Activated CD4-positive, alpha-beta T cell treated with anti-CD3 and anti-CD28 coated beads, Interleukin-2, amount 50 U/mL, for 1 hour (primary cell): ENCODE measurements at regions not wholly inside any gene's neighbourhood (a gene's known extent, or its start where the extent isn't known, plus 50 kb on each side); places are given as distances from the start of the nearest gene placed in this dataset.

Source experiments
- DNase-seq: peaks from one replicate; pipeline ENCODE4 v3.0.0-alpha.2; 2020

GRCh38 chr5:142473038-142473437, 148.2 kb upstream of the SPRY4 start:
- no peak for DNase-seq

- peak; percentile 13 for DNase-seq
Measured at GRCh38 chr5:142472306-142472951, 147.6 kb upstream of the SPRY4 start.

DNA sequence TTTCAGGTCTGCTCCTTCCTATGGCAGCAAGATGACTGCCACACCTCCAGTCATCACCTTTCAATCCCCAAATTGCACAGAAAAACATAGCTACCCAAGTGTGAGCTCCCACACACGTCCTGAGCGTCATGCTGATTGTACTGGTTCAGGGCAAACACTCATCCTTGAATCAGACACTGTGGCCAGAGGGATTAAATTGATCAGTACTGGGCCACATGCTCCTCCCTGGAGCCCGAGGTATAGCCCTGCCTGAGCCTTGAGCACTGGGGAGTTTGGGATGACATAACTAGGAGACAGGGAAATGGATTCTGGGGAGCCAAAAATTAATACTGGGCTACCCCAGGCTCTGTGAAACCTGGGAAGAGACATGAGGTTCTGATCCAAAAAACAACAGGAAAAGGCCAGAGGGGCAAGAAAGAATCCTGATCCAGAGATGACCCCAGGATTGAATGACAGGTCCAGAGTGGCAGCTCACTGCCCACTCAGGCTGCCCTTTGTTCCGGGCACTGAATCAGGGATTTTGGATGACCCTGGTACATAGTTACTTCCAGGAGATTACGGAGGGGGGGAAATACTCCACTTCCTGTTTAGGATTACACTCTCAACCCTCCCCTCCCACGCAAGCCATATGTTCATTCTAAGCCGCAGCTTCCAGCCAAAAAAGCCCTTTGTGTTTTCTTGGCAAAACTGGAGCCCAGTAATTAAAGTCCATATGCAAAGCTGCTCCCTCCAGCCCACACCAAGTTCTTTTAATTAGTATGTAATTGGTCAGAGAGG, 141.6 kb upstream of the SPRY4 start:
- DNase-seq, result no peak

DNA sequence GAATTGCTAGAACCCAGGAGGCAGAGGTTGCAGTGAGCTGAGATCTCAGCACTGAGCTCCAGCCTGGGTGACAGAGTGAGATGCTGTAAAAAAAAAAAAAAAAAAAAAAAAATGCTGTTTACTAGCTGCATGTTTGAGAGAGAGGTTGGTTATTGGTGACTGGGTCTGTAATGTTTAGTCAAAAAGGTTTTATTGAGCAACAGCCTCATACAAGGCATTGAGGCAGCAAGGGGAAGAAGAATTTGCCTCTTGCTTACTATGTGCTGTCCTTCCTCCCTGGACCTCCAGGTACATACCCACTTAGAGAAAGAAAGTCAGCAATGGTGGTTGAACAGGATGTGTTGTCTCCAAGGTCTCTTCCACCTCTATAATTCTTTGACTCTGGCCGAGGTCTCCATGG, 140.7 kb upstream of the SPRY4 start:
- no peak for DNase-seq

DNA sequence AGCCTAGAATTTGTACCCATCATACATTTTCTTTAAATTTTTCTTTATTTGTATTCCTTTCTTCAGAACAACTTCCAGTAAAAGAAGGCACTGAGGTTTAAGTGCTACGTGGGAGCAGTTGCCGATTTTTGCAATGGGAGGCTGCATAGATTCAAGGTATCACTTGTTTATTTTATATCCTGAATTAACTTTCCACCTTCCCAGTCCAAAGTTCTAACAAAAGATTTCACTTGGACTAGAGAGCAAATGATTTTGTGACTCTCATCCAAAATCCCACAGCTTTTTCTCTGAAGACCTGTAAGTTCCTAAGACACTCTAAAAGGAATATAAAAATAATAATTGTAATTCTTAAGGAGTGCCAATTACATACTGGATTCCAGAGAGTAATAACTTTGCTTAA, 139.1 kb upstream of the SPRY4 start:
- no peak for DNase-seq

GRCh38 chr5:142461028-142461590, 136.3 kb upstream of the SPRY4 start:
- DNase-seq, result no peak

GRCh38 chr5:142459209-142459608, 134.4 kb upstream of the SPRY4 start:
- DNase-seq, result no peak

GRCh38 chr5:142455856-142456255, 131.0 kb upstream of the SPRY4 start:
- DNase-seq, result no peak

- no peak for DNase-seq
Measured at GRCh38 chr5:142453932-142454331, 129.1 kb upstream of the SPRY4 start.

GRCh38 chr5:142450419-142450818, 125.6 kb upstream of the SPRY4 start:
- DNase-seq, result no peak

- DNase-seq, result no peak
Measured at GRCh38 chr5:142447887-142448286, 123.1 kb upstream of the SPRY4 start.

DNA sequence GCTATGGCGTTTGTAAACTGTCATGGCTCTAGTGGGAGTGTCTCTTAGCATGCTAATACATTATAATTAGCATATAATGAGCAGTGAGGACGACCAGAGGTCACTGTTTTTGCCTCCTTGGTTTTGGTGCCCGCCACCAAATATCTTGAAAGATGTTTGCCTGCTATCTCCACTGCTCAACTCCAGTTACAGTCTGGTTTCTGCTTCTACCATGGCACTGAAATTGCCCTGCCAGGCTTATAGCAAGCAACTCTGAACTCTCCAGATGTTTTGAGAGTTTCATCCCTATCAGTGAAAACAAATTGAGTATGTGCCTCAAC, 122.1 kb upstream of the SPRY4 start:
- DNase-seq, result no peak

DNA sequence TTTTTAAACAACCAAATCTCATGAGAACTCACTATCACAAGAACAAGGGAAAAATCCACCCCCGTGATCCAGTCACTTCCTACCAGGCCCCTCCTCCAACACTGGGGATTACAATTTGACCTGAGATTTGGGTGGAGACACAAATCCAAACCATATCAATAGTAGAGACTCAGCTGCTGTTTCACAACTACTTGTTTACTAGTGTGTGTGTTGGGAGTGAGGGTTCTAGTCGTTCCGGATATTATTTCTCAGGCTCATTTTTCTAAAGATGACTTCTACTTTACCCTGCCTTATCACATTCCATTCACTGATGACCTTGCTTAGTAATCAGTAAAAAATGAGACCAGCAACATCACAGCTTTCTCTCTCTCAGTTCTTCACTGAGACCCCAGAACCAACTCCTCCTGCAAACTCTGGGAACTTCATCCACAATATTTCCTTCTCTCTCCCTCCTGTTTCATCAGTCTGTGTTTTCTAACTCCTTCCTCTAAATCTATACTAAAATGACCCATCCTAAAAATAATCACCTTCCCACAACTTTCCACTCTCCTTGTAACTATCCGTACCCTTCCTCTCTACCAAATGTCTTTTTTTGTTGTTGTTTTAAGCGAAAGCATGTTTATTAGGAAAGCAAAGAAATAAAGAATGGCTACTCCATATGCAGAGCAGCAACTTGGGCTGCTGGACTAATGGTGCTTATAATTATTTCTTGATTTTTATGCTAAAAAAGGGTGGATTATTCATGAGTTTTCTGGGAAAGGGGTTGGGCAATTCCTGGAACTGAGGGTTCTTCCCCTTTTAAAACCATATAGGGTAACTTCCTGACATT, 121.5 kb upstream of the SPRY4 start:
- DNase-seq, result no peak

DNA sequence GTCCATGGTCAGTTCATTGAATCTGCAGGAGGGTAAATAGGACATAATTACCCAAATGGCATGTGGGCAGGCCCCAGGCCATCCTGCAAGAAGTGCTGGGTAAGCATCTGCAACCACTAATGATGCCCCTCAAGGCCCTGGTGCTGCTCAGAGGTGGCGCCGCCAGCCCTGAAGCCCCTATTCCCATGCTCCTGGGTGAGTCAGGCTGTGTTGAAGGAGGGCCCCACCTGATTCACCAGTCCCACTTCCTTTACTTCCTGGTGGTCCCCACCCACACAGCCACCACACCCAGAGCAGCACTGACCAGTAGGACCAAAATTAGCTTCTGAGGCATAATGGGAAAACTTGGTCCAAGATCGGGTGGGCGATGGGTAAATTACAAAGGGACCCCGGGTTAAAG, 120.4 kb upstream of the SPRY4 start:
- DNase-seq, result no peak

- DNase-seq, result no peak
Measured at GRCh38 chr5:142441616-142442015, 116.8 kb upstream of the SPRY4 start.

DNA sequence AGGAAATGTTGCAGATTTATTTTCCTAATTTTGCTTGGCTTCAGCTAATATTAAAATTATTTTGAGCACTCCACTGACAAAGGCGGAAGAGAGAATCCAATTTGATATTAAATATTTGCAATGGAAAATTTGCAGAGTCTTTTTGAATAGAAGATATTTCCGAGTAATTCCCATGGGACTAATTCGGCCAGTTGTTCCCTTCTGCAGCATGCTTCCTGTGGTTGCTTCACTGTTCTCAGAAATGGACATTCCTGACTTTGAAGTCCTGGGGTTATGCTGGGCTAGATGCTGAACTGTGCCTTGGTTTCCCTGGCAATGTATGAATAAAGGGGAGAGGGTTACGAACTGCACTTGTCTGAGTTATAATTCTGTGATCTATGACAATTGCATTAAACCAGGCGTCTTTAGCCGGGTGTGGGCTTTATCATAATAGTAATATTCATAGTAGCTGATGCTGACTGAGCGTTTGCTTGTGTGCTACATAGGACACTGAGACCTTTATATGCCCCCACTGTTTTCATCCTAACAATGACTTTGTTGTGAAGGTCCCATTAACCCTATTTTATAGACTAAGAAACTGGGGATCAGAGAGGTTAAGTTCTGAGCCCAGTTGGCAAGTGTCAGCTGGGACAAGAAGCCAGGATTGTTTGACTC, 114.5 kb upstream of the SPRY4 start:
- no peak for DNase-seq

- DNase-seq, result no peak
Measured at GRCh38 chr5:142438573-142438972, 113.8 kb upstream of the SPRY4 start.

DNA sequence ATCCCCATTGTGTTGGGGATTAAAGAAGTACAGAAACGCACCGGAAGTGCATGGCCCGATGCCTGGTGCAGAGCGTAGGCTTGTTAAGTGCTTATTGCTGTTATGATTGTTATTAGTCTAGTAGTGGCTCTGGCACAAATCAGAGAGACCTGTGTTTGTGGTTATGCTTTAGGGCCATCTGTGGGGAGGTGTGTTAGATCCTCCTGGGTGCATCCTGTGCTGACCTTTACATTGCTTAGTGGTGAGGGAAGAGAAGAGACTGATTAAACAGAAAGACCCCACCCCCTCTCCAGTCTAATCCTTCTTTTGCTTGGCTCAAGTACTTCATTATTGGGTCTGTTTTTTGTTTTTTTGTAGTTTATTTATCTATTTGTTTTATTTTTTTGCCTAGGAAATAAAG, 112.7 kb upstream of the SPRY4 start:
- DNase-seq, result no peak

- DNase-seq, result no peak
Measured at GRCh38 chr5:142435410-142436115, 110.7 kb upstream of the SPRY4 start.

- no peak for DNase-seq
Measured at GRCh38 chr5:142434322-142434612, 109.4 kb upstream of the SPRY4 start.

DNA sequence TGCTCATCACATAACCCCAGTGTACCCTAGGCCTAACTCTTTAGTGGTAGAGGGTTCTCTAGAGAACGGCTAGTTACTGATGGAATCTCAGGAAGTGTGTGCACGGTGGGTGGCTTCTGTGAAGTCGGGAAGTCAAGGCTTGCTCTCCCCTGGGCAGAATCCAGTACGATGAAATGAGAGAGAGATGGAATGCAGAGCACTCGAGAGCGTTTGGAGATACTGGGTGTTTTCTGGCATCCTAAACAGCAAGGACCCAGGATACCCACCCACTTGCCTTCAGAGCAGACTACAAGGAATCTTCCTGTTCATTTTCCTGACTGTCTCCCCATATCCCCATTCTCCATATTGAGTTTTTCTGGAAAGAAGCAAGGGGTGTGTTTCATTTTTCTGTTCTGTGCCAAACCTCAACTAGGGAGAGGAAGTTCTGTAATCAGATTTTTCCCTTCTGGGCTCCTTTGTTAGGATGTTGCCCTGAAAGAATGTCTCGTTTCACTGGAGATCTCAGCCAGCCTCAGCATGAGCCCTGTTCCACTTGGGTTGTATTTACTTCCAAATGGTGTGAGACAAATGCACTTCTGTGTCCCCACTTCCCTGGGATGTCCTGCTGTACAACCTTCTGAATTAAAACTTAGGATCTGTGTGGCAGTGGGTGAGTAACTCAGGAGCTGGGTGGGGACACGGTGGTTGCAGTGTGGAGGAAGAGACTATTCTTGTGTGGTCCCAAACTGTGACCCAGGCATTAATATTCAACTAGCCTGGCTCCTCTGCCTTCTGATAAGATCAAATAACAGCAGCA, 108.9 kb upstream of the SPRY4 start:
- DNase-seq, result no peak

- DNase-seq, result peak; percentile 44
Measured at GRCh38 chr5:142432961-142433360, 108.1 kb upstream of the SPRY4 start.
